Liver (tissue), 8 donors: ENCODE measurements at regions not wholly inside any gene's neighbourhood (a gene's known extent, or its start where the extent isn't known, plus 50 kb on each side); places are given as distances from the start of the nearest gene placed in this dataset.

ENCODE experiments used
- DNase-seq: peaks from one replicate; pipeline ENCODE4 v3.0.0-alpha.2; 2017; ENCODE audit warnings: low spot score
- H3K27ac ChIP-seq, 2 donors: one replicate each; pipeline ENCODE4 v1.7.0; 2013; ENCODE audit warnings: inconsistent platforms in 2 of 2, low read length in 2 of 2, control low read depth in 1 of 2, low read depth in 1 of 2, mild to moderate bottlenecking in 1 of 2
- H3K27me3 ChIP-seq, 4 donors: one replicate each; pipeline versions ENCODE4 v1.6.1 to v1.7.0; 2013; ENCODE audit warnings: low read length in 3 of 4, inconsistent platforms in 1 of 4, mild to moderate bottlenecking in 1 of 4, moderate library complexity in 1 of 4; ENCODE audit not compliant: control insufficient read depth in 4 of 4, insufficient read depth in 4 of 4
- H3K36me3 ChIP-seq, 4 donors: one replicate each; pipeline versions ENCODE4 v1.6.1 to v1.7.0; 2013; ENCODE audit warnings: low read length in 3 of 4, mild to moderate bottlenecking in 3 of 4, low read depth in 1 of 4, moderate library complexity in 1 of 4; ENCODE audit not compliant: control insufficient read depth in 4 of 4, insufficient read depth in 3 of 4
- H3K4me1 ChIP-seq, 4 donors: one replicate each; pipeline versions ENCODE4 v1.6.1 to v1.7.0; 2013; ENCODE audit warnings: low read length in 3 of 4, mild to moderate bottlenecking in 3 of 4, moderate library complexity in 1 of 4; ENCODE audit not compliant: control insufficient read depth in 4 of 4, insufficient read depth in 4 of 4
- H3K4me3 ChIP-seq, 3 donors: one replicate each; pipeline versions ENCODE4 v1.6.1 to v1.7.0; 2013; ENCODE audit warnings: low read length in 3 of 3, control low read depth in 1 of 3, low read depth in 1 of 3, mild to moderate bottlenecking in 1 of 3
- H3K9ac ChIP-seq, 2 donors: one replicate each; pipeline ENCODE4 v1.7.0; 2013; ENCODE audit warnings: low read length in 2 of 2, mild to moderate bottlenecking in 2 of 2, moderate library complexity in 2 of 2, control low read depth in 1 of 2, low read depth in 1 of 2
- H3K9me3 ChIP-seq, 4 donors: one replicate each; pipeline versions ENCODE4 v1.6.1 to v1.7.0; 2013; ENCODE audit warnings: low read length in 3 of 4; ENCODE audit not compliant: control insufficient read depth in 4 of 4
- FOXA1 ChIP-seq: IDR thresholded peaks from 2 replicates; pipeline ENCODE4 v1.6.1; 2016; ENCODE audit warnings: antibody characterized with exemption
- FOXA2 ChIP-seq: IDR thresholded peaks from 2 replicates; pipeline ENCODE4 v1.6.1; 2016; ENCODE audit warnings: antibody characterized with exemption
- GABPA ChIP-seq, 2 donors: IDR thresholded peaks in 1 of 2; conservative IDR thresholded peaks in 1 of 2; 2 replicates each; pipeline ENCODE4 v1.6.1; 2016; ENCODE audit warnings: antibody characterized with exemption in 2 of 2, mild to moderate bottlenecking in 1 of 2, moderate library complexity in 1 of 2
- HNF4A ChIP-seq, 2 donors: conservative IDR thresholded peaks; 2 replicates each; pipeline ENCODE4 v1.6.1; 2016; ENCODE audit warnings: antibody characterized with exemption in 2 of 2, mild to moderate bottlenecking in 2 of 2
- HNF4G ChIP-seq: IDR thresholded peaks from 2 replicates; pipeline ENCODE4 v1.6.1; 2016; ENCODE audit warnings: antibody characterized with exemption
- JUND ChIP-seq, 2 donors: IDR thresholded peaks; 2 replicates each; pipeline ENCODE4 v1.6.1; 2016; ENCODE audit warnings: antibody characterized with exemption in 2 of 2
- NR2F2 ChIP-seq: IDR thresholded peaks from 2 replicates; pipeline ENCODE4 v1.6.1; 2016; ENCODE audit warnings: antibody characterized with exemption
- RAD21 ChIP-seq, 2 donors: IDR thresholded peaks; 2 replicates each; pipeline ENCODE4 v1.6.1; 2016; ENCODE audit warnings: antibody characterized with exemption in 2 of 2, mild to moderate bottlenecking in 2 of 2
- RXRA ChIP-seq, 2 donors: IDR thresholded peaks; 2 replicates each; pipeline ENCODE4 v1.6.1; 2017 to 2018; ENCODE audit warnings: antibody characterized with exemption in 2 of 2, mild to moderate bottlenecking in 1 of 2
- SP1 ChIP-seq: IDR thresholded peaks from 2 replicates; pipeline ENCODE4 v1.6.1; 2018; ENCODE audit warnings: antibody characterized with exemption, mild to moderate bottlenecking
- WGBS: extraction: QIAGEN DNeasy Blood & Tissue Kit; methylation state at CpG from one replicate; pipeline ENCODE4 v1.1.7; 2013; 5-methylcytosine and 5-hydroxymethylcytosine counted together
- TF ChIP-seq, protein P1 (sequence below): IDR thresholded peaks from 2 replicates; pipeline ENCODE4 v1.6.1; 2016; ENCODE audit warnings: antibody characterized with exemption, mild to moderate bottlenecking
- TF ChIP-seq, protein P2 (sequence below): fragments of 150-350 bp; IDR thresholded peaks from 2 replicates; pipeline ENCODE4 v1.5.1; 2017; ENCODE audit warnings: improper control_type of control experiment, low read depth, low read length; ENCODE audit not compliant: missing input control
- TF ChIP-seq, protein P3 (sequence below): IDR thresholded peaks from 2 replicates; pipeline ENCODE4 v1.6.1; 2016; ENCODE audit warnings: antibody characterized with exemption
- TF ChIP-seq, protein P4 (sequence below): IDR thresholded peaks from 2 replicates; pipeline ENCODE4 v1.6.1; 2016; ENCODE audit warnings: antibody characterized with exemption
- TF ChIP-seq, protein P5 (sequence below): IDR thresholded peaks from 2 replicates; pipeline ENCODE4 v1.6.1; 2016; ENCODE audit warnings: antibody characterized with exemption
- donor health status: healthy.
- donor health status: healthy.
- donor health status: healthy.
- donor health status: healthy.
- donor health status: healthy.

DNA sequence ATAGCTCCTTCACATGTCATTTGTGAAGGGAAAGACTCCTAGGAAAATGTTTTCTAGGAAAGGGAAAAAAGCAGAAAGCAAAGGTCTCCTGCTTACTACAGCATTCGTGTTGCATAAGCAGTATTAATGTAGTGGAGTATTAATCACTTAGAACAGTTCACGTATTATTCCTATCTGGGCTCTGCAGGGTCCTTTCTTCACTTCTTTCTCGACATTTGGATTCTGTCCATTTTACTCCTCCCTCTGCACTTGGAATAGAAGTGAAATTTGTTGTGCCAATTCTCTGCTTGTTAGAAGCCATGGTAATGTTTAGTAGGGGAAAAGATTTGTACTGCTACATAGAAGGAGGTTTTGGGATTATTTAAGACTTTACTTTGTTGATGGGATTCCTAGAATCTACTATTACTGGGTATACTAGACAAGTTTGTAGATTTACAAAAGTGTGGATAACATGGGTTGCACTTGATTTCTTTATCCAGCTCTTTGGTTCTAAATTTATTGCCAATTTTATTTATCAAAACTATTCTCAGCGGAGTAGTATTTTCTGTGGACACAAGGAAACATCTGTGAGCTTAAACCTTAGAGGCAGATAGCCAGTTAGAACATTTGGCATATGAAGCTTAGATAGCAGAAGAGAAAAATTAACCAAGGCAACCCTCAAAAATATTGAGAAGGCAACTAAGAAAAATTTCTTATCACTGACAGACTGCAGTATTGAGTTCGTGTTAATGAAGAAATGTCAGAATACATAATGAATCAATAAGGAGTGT, 108.4 kb upstream of the ESR1 start:
- H3K27ac ChIP-seq, result peak overlapping the region; percentile 17 to 42
- WGBS, result 37% methylated on average over 5 of the region's 5 CpGs

DNA sequence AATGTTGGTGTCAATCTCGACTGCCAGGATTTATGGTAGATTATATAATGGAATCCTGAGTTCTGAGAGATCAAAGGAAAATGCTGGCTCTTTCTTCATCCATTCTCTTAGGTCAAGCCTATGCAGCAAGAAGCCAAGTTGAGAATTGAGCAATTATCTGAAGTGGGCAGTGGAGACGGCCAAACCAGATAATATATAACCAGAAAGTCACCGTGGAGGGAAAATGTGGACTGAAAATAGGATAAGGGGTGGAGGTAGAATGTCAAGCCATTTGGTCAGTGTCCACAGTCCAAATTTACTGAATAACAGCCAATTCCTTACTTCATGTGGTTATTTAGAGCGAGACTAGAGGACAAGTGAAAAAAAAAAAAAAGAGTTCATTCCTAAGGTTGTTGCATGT, 107.8 kb upstream of the ESR1 start:
- Histone ChIP-seq H3K27ac (peak overlapping the region; percentile 17 to 42), H3K4me3 (no peak overlapping the region), H3K36me3 (peaks cover 0 to 7% (median 3%) of the 10 kb centered on the region in 4 donors), H3K9ac (no peak overlapping the region), H3K4me1 (peaks cover 7 to 36% (median 25%) of the 10 kb centered on the region in 4 donors), H3K9me3 (no peaks in the 10 kb centered on the region), H3K27me3 (no peaks in the 10 kb centered on the region)
- no peak for DNase-seq
- WGBS, result 31% methylated on average over 4 of the region's 4 CpGs
- TF ChIP-seq, protein P1, sequence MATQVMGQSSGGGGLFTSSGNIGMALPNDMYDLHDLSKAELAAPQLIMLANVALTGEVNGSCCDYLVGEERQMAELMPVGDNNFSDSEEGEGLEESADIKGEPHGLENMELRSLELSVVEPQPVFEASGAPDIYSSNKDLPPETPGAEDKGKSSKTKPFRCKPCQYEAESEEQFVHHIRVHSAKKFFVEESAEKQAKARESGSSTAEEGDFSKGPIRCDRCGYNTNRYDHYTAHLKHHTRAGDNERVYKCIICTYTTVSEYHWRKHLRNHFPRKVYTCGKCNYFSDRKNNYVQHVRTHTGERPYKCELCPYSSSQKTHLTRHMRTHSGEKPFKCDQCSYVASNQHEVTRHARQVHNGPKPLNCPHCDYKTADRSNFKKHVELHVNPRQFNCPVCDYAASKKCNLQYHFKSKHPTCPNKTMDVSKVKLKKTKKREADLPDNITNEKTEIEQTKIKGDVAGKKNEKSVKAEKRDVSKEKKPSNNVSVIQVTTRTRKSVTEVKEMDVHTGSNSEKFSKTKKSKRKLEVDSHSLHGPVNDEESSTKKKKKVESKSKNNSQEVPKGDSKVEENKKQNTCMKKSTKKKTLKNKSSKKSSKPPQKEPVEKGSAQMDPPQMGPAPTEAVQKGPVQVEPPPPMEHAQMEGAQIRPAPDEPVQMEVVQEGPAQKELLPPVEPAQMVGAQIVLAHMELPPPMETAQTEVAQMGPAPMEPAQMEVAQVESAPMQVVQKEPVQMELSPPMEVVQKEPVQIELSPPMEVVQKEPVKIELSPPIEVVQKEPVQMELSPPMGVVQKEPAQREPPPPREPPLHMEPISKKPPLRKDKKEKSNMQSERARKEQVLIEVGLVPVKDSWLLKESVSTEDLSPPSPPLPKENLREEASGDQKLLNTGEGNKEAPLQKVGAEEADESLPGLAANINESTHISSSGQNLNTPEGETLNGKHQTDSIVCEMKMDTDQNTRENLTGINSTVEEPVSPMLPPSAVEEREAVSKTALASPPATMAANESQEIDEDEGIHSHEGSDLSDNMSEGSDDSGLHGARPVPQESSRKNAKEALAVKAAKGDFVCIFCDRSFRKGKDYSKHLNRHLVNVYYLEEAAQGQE, result no peak
- TF ChIP-seq FOXA2 (peak; percentile 25), RAD21 (IDR thresholded peaks at IDR 0.05) (peak in 1 of 2 donors; percentile 24), HNF4G (peak; percentile 52), NR2F2 (peak; percentile 57), RXRA (IDR thresholded peaks at IDR 0.05) (peak in 1 of 2 donors; percentile 55)
- TF ChIP-seq, protein P2, sequence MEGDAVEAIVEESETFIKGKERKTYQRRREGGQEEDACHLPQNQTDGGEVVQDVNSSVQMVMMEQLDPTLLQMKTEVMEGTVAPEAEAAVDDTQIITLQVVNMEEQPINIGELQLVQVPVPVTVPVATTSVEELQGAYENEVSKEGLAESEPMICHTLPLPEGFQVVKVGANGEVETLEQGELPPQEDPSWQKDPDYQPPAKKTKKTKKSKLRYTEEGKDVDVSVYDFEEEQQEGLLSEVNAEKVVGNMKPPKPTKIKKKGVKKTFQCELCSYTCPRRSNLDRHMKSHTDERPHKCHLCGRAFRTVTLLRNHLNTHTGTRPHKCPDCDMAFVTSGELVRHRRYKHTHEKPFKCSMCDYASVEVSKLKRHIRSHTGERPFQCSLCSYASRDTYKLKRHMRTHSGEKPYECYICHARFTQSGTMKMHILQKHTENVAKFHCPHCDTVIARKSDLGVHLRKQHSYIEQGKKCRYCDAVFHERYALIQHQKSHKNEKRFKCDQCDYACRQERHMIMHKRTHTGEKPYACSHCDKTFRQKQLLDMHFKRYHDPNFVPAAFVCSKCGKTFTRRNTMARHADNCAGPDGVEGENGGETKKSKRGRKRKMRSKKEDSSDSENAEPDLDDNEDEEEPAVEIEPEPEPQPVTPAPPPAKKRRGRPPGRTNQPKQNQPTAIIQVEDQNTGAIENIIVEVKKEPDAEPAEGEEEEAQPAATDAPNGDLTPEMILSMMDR, result no peak
- TF ChIP-seq, protein P3, sequence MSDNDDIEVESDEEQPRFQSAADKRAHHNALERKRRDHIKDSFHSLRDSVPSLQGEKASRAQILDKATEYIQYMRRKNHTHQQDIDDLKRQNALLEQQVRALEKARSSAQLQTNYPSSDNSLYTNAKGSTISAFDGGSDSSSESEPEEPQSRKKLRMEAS, result peak; percentile 20
- TF ChIP-seq, protein P4, sequence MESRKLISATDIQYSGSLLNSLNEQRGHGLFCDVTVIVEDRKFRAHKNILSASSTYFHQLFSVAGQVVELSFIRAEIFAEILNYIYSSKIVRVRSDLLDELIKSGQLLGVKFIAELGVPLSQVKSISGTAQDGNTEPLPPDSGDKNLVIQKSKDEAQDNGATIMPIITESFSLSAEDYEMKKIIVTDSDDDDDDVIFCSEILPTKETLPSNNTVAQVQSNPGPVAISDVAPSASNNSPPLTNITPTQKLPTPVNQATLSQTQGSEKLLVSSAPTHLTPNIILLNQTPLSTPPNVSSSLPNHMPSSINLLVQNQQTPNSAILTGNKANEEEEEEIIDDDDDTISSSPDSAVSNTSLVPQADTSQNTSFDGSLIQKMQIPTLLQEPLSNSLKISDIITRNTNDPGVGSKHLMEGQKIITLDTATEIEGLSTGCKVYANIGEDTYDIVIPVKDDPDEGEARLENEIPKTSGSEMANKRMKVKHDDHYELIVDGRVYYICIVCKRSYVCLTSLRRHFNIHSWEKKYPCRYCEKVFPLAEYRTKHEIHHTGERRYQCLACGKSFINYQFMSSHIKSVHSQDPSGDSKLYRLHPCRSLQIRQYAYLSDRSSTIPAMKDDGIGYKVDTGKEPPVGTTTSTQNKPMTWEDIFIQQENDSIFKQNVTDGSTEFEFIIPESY, result peak; percentile 44

More for the DNA sequence above, 108.4 kb upstream of the ESR1 start:
- Histone ChIP-seq H3K36me3 (peaks cover 0 to 5% (median 3%) of the 10 kb centered on the region in 4 donors), H3K4me1 (peaks cover 7 to 36% (median 25%) of the 10 kb centered on the region in 4 donors), H3K27me3 (no peaks in the 10 kb centered on the region), H3K9me3 (no peaks in the 10 kb centered on the region), H3K9ac (no peak overlapping the region), H3K4me3 (no peak overlapping the region)
- TF ChIP-seq, protein P4, result no peak
- TF ChIP-seq, protein P5, sequence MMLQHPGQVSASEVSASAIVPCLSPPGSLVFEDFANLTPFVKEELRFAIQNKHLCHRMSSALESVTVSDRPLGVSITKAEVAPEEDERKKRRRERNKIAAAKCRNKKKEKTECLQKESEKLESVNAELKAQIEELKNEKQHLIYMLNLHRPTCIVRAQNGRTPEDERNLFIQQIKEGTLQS, result no peak
- no peak for TF ChIP-seq GABPA (IDR thresholded peaks at IDR 0.05 in 1 of 2, conservative IDR thresholded peaks at IDR 0.05 in 1 of 2)
- no peak for TF ChIP-seq HNF4A (conservative IDR thresholded peaks at IDR 0.05)
- TF ChIP-seq JUND (IDR thresholded peaks at IDR 0.05), result no peak
- no peak for TF ChIP-seq FOXA1
- TF ChIP-seq, protein P1, result no peak
- TF ChIP-seq NR2F2, result no peak
- no peak for TF ChIP-seq RAD21 (IDR thresholded peaks at IDR 0.05)
- TF ChIP-seq SP1, result no peak
- no peak for DNase-seq
